ENCODE measurements at regions not wholly inside any gene's neighbourhood (a gene's known extent, or its start where the extent isn't known, plus 50 kb on each side); places are given as distances from the start of the nearest gene placed in this dataset.

DNA sequence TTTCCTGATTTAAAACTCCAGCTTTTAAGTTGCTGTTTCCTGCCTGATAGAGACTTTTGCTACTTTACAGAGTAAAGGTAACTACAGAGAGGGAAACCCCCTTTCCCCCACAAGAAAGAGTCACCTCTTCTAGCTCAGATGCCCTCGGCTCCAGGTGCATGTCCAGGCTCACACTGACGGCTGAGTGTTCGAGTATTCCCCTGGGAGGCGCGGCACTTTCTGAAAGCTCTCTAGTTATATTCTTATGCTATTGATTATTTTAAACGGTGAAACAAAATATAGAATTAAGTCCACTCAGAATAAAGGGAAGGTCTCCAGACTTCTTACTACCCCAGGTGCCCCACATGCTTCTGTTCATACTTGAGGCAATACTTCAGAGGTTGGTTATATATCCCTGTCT is 160.3 kb upstream of the FMN2 start:
- DNase-seq (ENCODE audit: low spot score in 2 of 2): no peak
- no peaks in the 10 kb centered on the region for H3K9me3 ChIP-seq
- H3K27ac ChIP-seq: no peak overlapping the region
- 65% methylated on average over 6 of the region's 6 CpGs for WGBS
- no peaks in the 10 kb centered on the region for H3K27me3 ChIP-seq
- no peaks in the 10 kb centered on the region for H3K36me3 ChIP-seq
- no peaks in the 10 kb centered on the region for H3K4me1 ChIP-seq
- TF ChIP-seq, protein P1, sequence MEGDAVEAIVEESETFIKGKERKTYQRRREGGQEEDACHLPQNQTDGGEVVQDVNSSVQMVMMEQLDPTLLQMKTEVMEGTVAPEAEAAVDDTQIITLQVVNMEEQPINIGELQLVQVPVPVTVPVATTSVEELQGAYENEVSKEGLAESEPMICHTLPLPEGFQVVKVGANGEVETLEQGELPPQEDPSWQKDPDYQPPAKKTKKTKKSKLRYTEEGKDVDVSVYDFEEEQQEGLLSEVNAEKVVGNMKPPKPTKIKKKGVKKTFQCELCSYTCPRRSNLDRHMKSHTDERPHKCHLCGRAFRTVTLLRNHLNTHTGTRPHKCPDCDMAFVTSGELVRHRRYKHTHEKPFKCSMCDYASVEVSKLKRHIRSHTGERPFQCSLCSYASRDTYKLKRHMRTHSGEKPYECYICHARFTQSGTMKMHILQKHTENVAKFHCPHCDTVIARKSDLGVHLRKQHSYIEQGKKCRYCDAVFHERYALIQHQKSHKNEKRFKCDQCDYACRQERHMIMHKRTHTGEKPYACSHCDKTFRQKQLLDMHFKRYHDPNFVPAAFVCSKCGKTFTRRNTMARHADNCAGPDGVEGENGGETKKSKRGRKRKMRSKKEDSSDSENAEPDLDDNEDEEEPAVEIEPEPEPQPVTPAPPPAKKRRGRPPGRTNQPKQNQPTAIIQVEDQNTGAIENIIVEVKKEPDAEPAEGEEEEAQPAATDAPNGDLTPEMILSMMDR (IDR thresholded peaks at IDR 0.05): no peak
- TF ChIP-seq POLR2A (IDR thresholded peaks at IDR 0.05) (no peak), POLR2AphosphoS5 (IDR thresholded peaks at IDR 0.05) (no peak), EP300 (IDR thresholded peaks at IDR 0.05) (no peak)
- no peak overlapping the region for H3K4me3 ChIP-seq

DNA sequence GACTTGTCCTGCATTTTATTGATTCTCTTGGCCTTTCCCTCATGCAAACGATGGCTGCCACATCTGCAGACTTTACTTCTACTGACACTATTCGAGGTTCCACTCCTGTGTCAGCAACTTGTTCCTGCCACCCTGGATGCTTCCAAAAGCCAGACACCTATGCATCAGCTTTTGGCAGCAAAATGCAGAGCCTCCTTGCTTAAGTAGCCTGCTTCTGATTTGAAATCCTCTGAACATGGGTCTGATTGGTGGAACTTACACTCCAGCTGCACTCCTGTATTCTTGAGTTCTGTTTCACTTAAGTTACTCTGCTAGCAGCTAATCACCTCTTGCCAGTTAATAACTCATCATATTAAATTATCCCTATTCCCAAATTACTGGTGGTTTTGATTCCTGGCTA is 152.1 kb upstream of the FMN2 start:
- no peak for DNase-seq (ENCODE audit: low spot score in 2 of 2)
- Histone ChIP-seq H3K4me1 (no peaks in the 10 kb centered on the region), H3K9me3 (peaks cover 3% of the 10 kb centered on the region), H3K4me3 (no peak overlapping the region), H3K36me3 (no peaks in the 10 kb centered on the region), H3K27ac (no peak overlapping the region), H3K27me3 (no peaks in the 10 kb centered on the region)
- TF ChIP-seq POLR2AphosphoS5 (IDR thresholded peaks at IDR 0.05): no peak
- no peak for TF ChIP-seq EP300 (IDR thresholded peaks at IDR 0.05)
- TF ChIP-seq, protein P1 (IDR thresholded peaks at IDR 0.05): no peak
- no peak for TF ChIP-seq POLR2A (IDR thresholded peaks at IDR 0.05)
- WGBS: 65% methylated on average over 2 of the region's 2 CpGs

DNA sequence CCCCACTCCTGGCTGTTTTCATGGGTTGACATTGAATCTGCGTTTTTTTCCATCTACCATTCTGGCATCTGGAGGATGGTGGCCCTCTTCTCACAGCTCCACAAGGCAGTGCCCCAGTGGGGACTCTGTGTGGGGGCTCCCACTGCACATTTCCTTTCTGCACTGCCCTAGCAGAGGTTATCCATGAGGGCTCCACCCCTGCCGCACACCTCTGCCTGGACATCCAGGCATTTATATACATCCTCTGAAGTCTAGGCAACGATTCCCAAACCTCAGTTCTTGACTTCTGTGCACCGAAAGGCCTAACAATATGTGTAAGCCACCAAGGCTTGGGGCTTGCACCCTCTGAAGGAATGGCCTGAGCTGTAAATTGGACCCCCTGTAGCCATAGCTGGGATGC is 147.9 kb upstream of the FMN2 start:
- Histone ChIP-seq H3K4me3 (no peak overlapping the region), H3K27ac (no peak overlapping the region), H3K4me1 (no peaks in the 10 kb centered on the region), H3K36me3 (no peaks in the 10 kb centered on the region), H3K9me3 (peaks cover 3% of the 10 kb centered on the region), H3K27me3 (no peaks in the 10 kb centered on the region)
- TF ChIP-seq EP300 (IDR thresholded peaks at IDR 0.05): no peak
- no peak for TF ChIP-seq POLR2A (IDR thresholded peaks at IDR 0.05)
- TF ChIP-seq POLR2AphosphoS5 (IDR thresholded peaks at IDR 0.05): no peak
- TF ChIP-seq, protein P1 (IDR thresholded peaks at IDR 0.05): no peak
- DNase-seq (ENCODE audit: low spot score in 2 of 2): no peak
- 87% methylated on average over 4 of the region's 4 CpGs for WGBS

DNA sequence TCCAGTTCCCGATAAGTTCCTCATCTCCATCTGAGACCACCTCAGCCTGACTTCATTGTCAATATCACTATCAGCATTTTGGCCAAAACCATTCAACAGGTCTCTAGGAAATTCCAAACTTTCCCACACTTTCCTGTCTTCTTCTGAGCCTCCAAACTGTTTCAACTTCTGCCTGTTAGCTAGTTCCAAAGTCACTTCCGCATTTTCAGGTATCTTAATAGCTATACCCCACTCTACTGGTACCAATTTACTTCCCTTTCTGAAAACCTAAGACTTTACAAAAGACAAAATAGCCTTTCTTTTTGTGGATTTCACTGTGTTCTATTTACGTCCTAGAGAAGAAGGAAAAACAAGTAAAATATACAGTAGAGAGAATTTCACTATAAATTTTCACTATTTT is 147.0 kb upstream of the FMN2 start:
- no peak for TF ChIP-seq POLR2A (IDR thresholded peaks at IDR 0.05)
- TF ChIP-seq EP300 (IDR thresholded peaks at IDR 0.05): no peak
- TF ChIP-seq, protein P1 (IDR thresholded peaks at IDR 0.05): no peak
- no peak for TF ChIP-seq POLR2AphosphoS5 (IDR thresholded peaks at IDR 0.05)
- H3K4me1 ChIP-seq: no peaks in the 10 kb centered on the region
- H3K4me3 ChIP-seq: no peak overlapping the region
- H3K27ac ChIP-seq: no peak overlapping the region
- no peaks in the 10 kb centered on the region for H3K36me3 ChIP-seq
- 86% methylated on average over 3 of the region's 3 CpGs for WGBS
- no peaks in the 10 kb centered on the region for H3K27me3 ChIP-seq
- no peak for DNase-seq (ENCODE audit: low spot score in 2 of 2)
- H3K9me3 ChIP-seq: peaks cover 3% of the 10 kb centered on the region

DNA sequence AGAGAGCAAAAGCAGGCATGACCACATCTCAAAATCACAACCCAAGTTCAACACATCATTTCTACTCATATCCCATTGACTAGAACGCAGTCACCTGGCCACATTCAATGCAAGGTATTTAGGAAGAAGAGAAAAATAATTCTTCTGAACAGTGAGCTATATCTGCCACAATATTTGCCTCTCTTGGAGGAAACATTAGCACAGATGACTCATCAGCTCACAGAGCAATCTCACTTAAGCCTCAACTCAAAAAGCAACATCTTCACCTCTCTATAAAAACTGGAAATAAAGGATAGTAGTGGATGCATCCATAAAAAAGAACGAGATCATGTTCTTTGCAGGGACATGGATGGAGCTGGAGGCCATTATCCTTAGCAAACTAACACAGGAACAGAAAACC is 143.9 kb upstream of the FMN2 start:
- Histone ChIP-seq H3K27me3 (no peaks in the 10 kb centered on the region), H3K9me3 (peaks cover 3% of the 10 kb centered on the region), H3K27ac (no peak overlapping the region), H3K4me1 (no peaks in the 10 kb centered on the region), H3K36me3 (no peaks in the 10 kb centered on the region), H3K4me3 (no peak overlapping the region)
- no peak for DNase-seq (ENCODE audit: low spot score in 2 of 2)
- WGBS: 86% methylated on average over 2 of the region's 2 CpGs
- no peak for TF ChIP-seq POLR2A (IDR thresholded peaks at IDR 0.05)
- TF ChIP-seq EP300 (IDR thresholded peaks at IDR 0.05): no peak
- TF ChIP-seq, protein P1 (IDR thresholded peaks at IDR 0.05): no peak
- no peak for TF ChIP-seq POLR2AphosphoS5 (IDR thresholded peaks at IDR 0.05)

Data from suprapubic skin (tissue), 4 donors.